ENCODE measurements at regions not wholly inside any gene's neighbourhood (a gene's known extent, or its start where the extent isn't known, plus 50 kb on each side); places are given as distances from the start of the nearest gene placed in this dataset.

- DNase-seq (ENCODE audit: low spot score), result no peak
Measured at GRCh38 chr15:39304931-39305728, 275.7 kb upstream of the THBS1 start.

DNA sequence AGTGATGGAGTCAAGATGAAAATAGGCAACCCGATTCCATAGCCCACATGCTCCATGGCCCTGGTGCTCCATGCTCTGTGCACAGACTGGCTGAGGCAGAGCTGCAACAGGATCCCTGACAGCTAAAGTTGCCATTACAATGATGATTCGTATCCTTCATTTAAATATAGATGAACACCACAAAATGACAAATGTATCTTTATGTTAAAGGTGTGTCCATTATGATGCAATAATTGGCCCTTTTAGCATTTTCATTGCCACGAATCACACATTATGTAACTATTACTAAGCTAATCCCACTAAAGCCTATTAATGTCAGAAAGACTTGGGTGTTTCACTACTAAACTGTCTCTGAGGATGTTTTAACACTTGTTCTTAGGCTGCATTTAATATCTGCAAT is 270.2 kb upstream of the THBS1 start:
- DNase-seq (ENCODE audit: low spot score), result no peak

DNA sequence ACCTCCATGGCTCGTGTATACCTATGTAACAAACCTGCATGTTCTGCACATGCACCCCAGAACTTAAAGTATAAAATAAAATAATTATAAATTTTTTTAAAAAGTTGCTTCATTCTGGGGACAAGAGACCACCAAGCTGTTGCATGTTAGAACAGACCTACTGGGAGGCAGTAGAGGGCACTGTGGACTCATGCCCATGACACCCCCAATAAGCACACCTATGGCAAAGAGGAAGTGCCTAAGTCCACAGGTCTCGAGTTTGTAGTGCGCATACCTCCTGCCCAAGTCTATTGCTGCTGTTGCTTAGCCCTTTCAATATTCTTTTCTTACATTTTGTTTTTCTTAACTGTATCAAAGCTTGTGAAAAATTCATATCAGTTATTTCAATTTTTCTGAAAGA is 267.9 kb upstream of the THBS1 start:
- DNase-seq (ENCODE audit: low spot score), result no peak

DNA sequence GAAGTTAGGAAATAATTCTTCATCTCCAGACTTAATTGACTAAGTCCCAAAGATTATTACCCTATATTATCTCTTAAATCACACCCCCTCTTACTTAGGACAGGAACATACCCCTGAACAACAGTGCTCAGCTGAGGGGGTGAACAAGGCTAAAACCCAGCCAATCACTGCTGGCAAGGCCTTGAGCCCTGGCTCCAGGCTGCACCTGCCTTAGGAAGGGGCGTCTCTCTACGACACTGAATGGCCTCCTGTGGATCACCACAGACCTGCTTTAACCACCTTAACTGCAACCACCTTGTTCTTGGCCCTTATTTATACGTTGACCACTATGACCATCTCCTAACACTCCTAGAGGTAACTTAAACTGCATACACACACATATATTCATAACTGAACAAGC is 267.4 kb upstream of the THBS1 start:
- DNase-seq (ENCODE audit: low spot score), result no peak

GRCh38 chr15:39313881-39314280 is 267.0 kb upstream of the THBS1 start:
- DNase-seq (ENCODE audit: low spot score), result no peak

- no peak for DNase-seq (ENCODE audit: low spot score)
Measured at GRCh38 chr15:39315206-39315850, 265.6 kb upstream of the THBS1 start.

DNA sequence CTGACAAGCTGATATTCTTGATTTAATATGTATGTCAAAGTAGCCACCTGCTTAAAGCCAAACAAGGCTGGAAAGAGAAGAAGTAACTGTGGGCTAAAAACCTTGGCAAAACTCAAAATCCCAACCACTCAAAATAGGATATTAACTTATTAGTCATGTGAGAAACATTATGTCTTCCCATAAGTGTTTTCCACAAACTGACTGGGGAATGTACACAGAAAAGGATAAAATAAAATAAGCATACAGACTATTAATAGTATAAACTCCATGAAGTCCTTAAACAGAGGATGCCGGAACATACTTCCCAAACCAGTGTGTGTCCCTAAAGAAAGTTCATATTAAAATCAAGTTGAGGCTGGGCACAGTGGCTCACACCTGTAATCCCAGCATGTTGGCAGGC is 263.7 kb upstream of the THBS1 start:
- no peak for DNase-seq (ENCODE audit: low spot score)

DNA sequence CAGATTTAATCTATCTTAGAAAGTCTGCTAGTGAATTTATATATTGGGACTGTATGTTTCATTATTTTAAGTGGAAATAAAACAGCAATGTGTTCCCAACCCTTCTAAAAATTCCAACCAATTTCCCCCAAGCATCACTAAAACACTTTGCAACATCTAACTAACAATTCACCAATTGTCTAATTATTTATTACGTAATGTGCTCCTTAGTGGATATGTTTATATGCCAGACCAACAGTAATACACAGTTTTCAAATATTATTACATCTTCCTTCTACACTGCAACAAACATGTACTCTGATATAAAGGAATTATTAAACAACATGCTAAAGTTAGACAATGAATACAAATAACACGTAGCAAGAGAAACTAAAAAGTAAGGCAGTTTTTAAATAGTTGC is 262.6 kb upstream of the THBS1 start:
- no peak for DNase-seq (ENCODE audit: low spot score)

DNA sequence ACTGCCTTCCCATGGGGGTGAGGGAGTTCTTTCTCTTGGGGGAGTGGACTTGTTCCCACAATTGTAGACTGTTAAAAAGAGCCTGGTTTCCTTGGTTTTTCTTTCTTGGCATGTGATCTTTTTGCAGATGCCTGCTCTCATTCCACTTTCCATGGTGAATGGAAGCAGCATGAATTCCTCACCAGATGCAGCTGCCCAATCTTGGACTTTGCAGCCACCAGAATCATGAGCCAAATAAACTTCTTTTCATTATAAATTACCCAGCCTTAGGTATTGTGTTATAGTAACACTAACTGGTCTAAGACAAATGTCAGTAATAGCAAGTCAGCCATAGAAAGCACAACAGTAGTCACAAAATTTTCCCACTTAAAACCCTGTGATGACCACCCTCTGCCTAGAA is 260.5 kb upstream of the THBS1 start:
- DNase-seq (ENCODE audit: low spot score), result no peak

DNA sequence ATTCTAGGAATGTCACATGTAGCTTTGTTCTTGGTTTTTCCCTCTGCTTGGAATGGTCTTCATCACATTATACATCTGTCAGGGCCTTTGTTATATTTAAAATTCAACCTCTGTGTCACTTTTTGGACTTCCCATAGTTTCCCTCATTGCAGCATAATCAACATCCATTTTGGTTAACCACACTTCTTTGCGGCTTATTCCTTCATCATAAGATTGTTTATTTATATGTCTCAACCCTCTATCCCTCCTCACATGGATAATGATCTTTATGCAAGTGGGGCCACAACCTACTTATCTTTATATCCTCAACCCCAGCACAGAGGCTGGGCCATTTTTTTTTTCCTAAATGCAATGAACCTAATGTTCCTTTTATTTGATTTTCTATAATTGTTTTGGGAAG is 260.0 kb upstream of the THBS1 start:
- DNase-seq (ENCODE audit: low spot score), result no peak

GRCh38 chr15:39321977-39322376 is 258.9 kb upstream of the THBS1 start:
- DNase-seq (ENCODE audit: low spot score), result no peak

- DNase-seq (ENCODE audit: low spot score), result no peak
Measured at GRCh38 chr15:39323157-39323556, 257.7 kb upstream of the THBS1 start.

DNA sequence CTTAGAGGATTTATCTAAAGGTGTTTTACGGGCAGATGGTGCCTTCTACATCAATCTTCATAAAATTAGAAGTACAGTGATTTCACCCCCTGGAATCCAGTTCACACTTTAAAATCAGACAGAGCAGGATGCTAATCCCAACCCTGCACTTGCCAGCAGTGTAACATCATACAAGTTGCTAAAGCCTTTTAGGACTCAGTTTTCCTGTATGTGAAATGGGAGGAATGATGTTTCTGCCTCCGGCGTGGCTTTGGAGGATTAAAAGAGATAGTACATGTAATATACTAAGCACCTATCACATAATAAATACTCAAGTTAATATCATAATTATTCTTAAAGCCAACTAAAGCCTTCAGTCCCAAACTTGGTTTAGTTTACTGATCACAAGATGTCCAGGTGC is 257.2 kb upstream of the THBS1 start:
- DNase-seq (ENCODE audit: low spot score), result no peak

- DNase-seq (ENCODE audit: low spot score), result no peak
Measured at GRCh38 chr15:39326306-39326975, 254.4 kb upstream of the THBS1 start.

DNA sequence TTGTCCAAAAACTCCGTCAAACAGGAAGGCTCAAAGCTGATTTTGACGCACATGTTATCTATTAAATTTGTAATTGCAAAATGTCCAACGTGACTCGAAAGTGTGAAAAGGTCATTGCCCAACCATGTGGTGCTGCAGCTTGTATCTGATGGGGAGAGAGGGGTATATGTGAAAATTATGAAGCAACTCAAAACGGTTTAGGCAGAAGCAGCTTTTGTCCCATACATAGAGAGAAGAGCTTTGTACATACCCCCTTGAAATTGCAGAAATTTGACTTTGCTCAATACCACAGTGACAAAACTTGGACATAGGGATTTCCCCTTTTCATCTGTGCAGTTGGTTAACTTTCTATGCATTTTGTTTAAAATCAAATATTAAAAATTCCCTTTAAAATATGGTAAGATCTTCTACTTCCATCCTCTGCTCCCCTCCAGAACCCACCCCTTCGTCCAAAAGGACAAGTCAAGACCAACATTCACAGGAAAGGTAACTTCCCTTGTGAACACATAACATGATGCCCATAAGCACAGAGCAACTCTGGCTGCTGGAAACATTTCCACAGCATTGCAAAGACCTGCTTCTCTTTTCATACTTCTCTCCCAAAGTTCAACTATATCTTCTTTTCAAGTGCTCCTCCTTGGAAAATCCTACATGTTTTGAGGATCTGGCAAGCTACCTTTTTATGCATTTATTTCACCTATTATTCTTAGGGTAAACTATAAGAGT is 253.7 kb upstream of the THBS1 start:
- DNase-seq (ENCODE audit: low spot score), result no peak

DNA sequence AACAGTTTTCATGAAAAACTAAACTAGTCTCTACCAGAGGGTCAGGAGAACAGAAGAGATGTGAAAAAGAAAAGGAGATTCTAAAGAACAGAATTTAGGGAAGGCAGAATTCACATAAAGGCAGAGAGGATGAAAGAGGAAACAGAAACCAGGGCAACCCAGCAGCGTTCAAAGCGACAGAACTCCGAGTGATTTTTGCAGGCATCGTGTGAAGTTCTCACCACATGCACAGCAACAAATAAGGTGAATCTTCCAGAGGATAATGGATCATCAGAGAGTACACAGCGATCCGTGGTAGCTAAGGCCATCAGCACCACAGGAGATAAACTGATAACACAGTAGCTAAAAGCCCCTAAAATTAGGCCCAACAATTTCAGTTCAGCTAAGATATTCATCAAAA is 250.8 kb upstream of the THBS1 start:
- DNase-seq (ENCODE audit: low spot score), result no peak

- DNase-seq (ENCODE audit: low spot score), result no peak
Measured at GRCh38 chr15:39331584-39331983, 249.3 kb upstream of the THBS1 start.

DNA sequence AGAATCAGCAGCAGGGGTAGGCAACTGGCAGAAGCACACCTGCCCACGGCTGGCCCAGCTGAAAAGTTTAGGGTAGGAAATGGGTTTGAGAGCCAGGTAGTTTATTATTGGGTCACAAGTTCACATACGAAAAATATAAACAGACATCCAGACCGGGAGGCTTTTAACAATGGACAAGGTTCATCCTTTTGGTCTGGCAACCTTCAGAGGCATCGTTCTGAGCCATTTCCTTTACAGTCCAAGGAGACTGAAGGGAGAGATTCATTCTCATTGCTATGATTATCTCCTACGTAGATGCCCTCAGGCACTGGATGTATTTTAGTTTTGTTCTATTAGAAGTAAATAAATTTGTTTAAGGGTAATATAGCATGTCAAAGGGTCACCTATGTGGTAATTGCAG is 248.0 kb upstream of the THBS1 start:
- DNase-seq (ENCODE audit: low spot score), result no peak

DNA sequence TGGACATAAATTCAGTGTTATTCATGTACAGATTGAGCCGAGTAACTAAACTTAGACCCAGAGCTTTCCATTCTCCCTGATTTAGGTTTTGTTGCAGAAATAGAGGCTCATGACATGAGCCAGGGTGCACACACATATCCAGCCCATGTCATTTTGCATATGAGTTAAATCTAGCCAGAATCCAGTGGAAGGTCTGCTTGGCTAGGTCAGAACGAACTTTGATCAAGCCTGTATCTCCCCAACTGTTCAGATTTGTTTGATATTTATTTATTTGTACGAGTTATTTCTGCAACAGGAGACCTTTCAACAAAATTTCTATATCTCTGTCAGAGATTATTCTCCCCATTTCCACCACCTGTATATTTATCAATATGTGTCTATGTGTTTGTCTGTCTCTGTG is 247.5 kb upstream of the THBS1 start:
- no peak for DNase-seq (ENCODE audit: low spot score)

DNA sequence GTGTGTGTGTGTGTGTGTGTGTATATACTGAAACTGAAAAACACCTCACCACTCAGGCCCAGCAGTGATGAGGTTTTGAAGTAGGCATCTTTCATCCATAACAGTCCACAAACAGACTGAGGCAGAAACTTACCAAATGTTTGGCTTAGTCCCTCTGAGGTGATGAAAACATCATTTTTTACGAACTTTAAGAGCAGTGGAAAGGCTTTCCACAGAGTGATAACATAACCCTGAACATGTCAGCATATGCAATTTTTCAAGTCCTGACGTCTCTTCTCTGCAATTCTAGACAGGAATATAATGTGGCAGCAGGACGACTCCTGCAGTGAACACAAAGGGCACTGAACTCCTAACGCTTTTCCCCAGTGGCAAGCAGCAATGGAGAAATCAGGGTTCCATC is 247.0 kb upstream of the THBS1 start:
- no peak for DNase-seq (ENCODE audit: low spot score)

DNA sequence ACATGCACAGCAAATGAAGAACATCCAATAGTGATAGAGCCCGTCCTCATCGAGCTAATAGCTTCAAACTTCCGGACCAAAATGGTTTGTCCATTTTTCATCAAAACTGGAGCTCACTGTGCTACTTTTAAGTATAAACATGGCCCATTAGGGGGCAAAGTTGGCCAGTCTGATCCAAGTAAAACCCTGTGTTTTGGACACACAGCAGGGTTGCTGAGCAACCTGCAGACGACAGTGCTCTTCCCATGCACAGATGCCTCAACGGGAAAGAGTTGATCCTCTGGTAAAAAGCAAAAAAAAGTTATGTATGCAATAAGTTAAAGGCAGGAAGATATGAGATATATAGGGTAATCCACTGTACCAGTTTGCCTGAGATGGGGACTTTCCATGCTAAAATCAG is 244.0 kb upstream of the THBS1 start:
- no peak for DNase-seq (ENCODE audit: low spot score)

GRCh38 chr15:39338251-39338650 is 242.6 kb upstream of the THBS1 start:
- no peak for DNase-seq (ENCODE audit: low spot score)

All from AG08396 (cell line).